Keratinocyte (primary cell): ENCODE measurements at regions not wholly inside any gene's neighbourhood (a gene's known extent, or its start where the extent isn't known, plus 50 kb on each side); places are given as distances from the start of the nearest gene placed in this dataset.

Experiments used
- DNase-seq: peaks from one replicate; pipeline ENCODE4 v3.0.0-alpha.2; 2011; ENCODE audit warnings: low read depth, missing footprints, low spot score
- FAIRE-seq: peaks from 2 replicates; lab custom pipeline; 2011; peaks lifted over from hg19 to GRCh38; lab: Jason Lieb, UNC
- H2AFZ ChIP-seq: 2 replicates; pipeline ENCODE4 v1.6.0; 2012; ENCODE audit warnings: low read length, control low read depth, inconsistent platforms; ENCODE audit not compliant: control insufficient read depth
- H3K27ac ChIP-seq: 2 replicates; pipeline ENCODE4 v1.5.1; 2011; ENCODE audit warnings: low read length; ENCODE audit not compliant: control insufficient read depth, insufficient read depth
- H3K27me3 ChIP-seq: 3 replicates; pipeline ENCODE4 v1.6.0; 2011; ENCODE audit warnings: low read length; ENCODE audit not compliant: control insufficient read depth, insufficient read depth; ENCODE audit errors: extremely low read depth
- H3K36me3 ChIP-seq, 2 experiments: 2 replicates in 1 of 2; 3 replicates in 1 of 2; pipeline ENCODE4 v1.5.1; 2011; ENCODE audit warnings: low read length in 2 of 2, mild to moderate bottlenecking in 1 of 2; ENCODE audit not compliant: control insufficient read depth in 2 of 2, insufficient read depth in 2 of 2; ENCODE audit errors: extremely low read depth in 1 of 2
- H3K4me1 ChIP-seq: 3 replicates; pipeline ENCODE4 v1.5.1; 2011; ENCODE audit warnings: low read length; ENCODE audit not compliant: control insufficient read depth, insufficient read depth; ENCODE audit errors: extremely low read depth
- H3K4me2 ChIP-seq: 3 replicates; pipeline ENCODE4 v1.6.0; 2011; ENCODE audit warnings: low read depth, low read length; ENCODE audit not compliant: control insufficient read depth, insufficient read depth; ENCODE audit errors: extremely low read depth
- H3K4me3 ChIP-seq, 3 experiments: fragments of 200-600 bp in 1 of 3; sonication (generic) in 1 of 3; 2 replicates in 2 of 3; 3 replicates in 1 of 3; pipeline ENCODE4 v1.5.1; 2011 to 2016; ENCODE audit warnings: low read length in 3 of 3, mild to moderate bottlenecking in 3 of 3, control low read depth in 2 of 3, inconsistent platforms in 1 of 3, low read depth in 1 of 3, mixed read lengths in 1 of 3, mixed run types in 1 of 3, moderate library complexity in 1 of 3; ENCODE audit not compliant: control insufficient read depth in 2 of 3, insufficient read depth in 2 of 3; ENCODE audit errors: extremely low read depth in 1 of 3
- H3K79me2 ChIP-seq: 2 replicates; pipeline ENCODE4 v1.6.0; 2012; ENCODE audit warnings: low read length; ENCODE audit not compliant: control insufficient read depth, insufficient read depth
- H3K9ac ChIP-seq: 3 replicates; pipeline ENCODE4 v1.6.0; 2011; ENCODE audit warnings: low read length; ENCODE audit not compliant: control insufficient read depth, insufficient read depth; ENCODE audit errors: extremely low read depth
- H3K9me1 ChIP-seq: 3 replicates; pipeline ENCODE4 v1.6.0; 2011; ENCODE audit warnings: low read length; ENCODE audit not compliant: control insufficient read depth, insufficient read depth; ENCODE audit errors: extremely low read depth
- H3K9me3 ChIP-seq: 2 replicates; pipeline ENCODE4 v1.5.1; 2012; ENCODE audit warnings: low read depth, low read length; ENCODE audit not compliant: control insufficient read depth
- H4K20me1 ChIP-seq: 3 replicates; pipeline ENCODE4 v1.6.0; 2011; ENCODE audit warnings: low read length; ENCODE audit not compliant: control insufficient read depth, insufficient read depth; ENCODE audit errors: extremely low read depth
- EZH2 ChIP-seq: IDR thresholded peaks from one replicate; pipeline ENCODE4 v1.6.1; 2012; ENCODE audit warnings: inconsistent platforms, mild to moderate bottlenecking, low read length, moderate library complexity
- dilution Hi-C: fragments of 300-500 bp; cut with MboI; formaldehyde crosslinking; loops from one replicate; pipeline ENCODE4 v1.7.0; 2020; ENCODE audit warnings: low sequenced_read_pairs; ENCODE audit not compliant: extremely low pct_ligation_motif_present
- TF ChIP-seq, protein P1 (sequence below), 3 experiments: IDR thresholded peaks in 1 of 3; conservative IDR thresholded peaks in 1 of 3; optimal IDR thresholded peaks in 1 of 3; 2 replicates in 2 of 3; 3 replicates in 1 of 3; pipeline versions ENCODE3 to v1.5.1; 2011; ENCODE audit warnings: low read length in 3 of 3, mild to moderate bottlenecking in 3 of 3, moderate library complexity in 2 of 3, control low read depth in 1 of 3, inconsistent platforms in 1 of 3; ENCODE audit not compliant: insufficient read depth in 2 of 3; ENCODE audit errors: extremely low read depth in 1 of 3

GRCh38 chr4:38283724-38284123, 323.5 kb downstream of the PTTG2 start:
- no peaks in the 10 kb centered on the region for H3K79me2 ChIP-seq
- no peak overlapping the region for H3K27ac ChIP-seq
- FAIRE-seq (no peak), DNase-seq (no peak)
- peaks cover 6% of the 10 kb centered on the region for H3K4me1 ChIP-seq
- no peak overlapping the region for H2AFZ ChIP-seq
- H3K4me3 ChIP-seq = no peak overlapping the region
- no peaks in the 10 kb centered on the region for H3K9me1 ChIP-seq
- H4K20me1 ChIP-seq = no peaks in the 10 kb centered on the region
- no peak for TF ChIP-seq EZH2
- TF ChIP-seq, protein P1, sequence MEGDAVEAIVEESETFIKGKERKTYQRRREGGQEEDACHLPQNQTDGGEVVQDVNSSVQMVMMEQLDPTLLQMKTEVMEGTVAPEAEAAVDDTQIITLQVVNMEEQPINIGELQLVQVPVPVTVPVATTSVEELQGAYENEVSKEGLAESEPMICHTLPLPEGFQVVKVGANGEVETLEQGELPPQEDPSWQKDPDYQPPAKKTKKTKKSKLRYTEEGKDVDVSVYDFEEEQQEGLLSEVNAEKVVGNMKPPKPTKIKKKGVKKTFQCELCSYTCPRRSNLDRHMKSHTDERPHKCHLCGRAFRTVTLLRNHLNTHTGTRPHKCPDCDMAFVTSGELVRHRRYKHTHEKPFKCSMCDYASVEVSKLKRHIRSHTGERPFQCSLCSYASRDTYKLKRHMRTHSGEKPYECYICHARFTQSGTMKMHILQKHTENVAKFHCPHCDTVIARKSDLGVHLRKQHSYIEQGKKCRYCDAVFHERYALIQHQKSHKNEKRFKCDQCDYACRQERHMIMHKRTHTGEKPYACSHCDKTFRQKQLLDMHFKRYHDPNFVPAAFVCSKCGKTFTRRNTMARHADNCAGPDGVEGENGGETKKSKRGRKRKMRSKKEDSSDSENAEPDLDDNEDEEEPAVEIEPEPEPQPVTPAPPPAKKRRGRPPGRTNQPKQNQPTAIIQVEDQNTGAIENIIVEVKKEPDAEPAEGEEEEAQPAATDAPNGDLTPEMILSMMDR (optimal IDR thresholded peaks at IDR 0.05 in 1 of 3, IDR thresholded peaks at IDR 0.05 in 1 of 3, conservative IDR thresholded peaks at IDR 0.05 in 1 of 3; ENCODE audit: extremely low read depth in 1 of 3, insufficient read depth in 2 of 3, low read length in 3 of 3) = no peak
- H3K9me3 ChIP-seq = no peaks in the 10 kb centered on the region
- H3K4me2 ChIP-seq = no peak overlapping the region
- dilution Hi-C loops = no loop called here
- no peaks in the 10 kb centered on the region for H3K36me3 ChIP-seq
- no peak overlapping the region for H3K9ac ChIP-seq
- H3K27me3 ChIP-seq = no peaks in the 10 kb centered on the region

DNA sequence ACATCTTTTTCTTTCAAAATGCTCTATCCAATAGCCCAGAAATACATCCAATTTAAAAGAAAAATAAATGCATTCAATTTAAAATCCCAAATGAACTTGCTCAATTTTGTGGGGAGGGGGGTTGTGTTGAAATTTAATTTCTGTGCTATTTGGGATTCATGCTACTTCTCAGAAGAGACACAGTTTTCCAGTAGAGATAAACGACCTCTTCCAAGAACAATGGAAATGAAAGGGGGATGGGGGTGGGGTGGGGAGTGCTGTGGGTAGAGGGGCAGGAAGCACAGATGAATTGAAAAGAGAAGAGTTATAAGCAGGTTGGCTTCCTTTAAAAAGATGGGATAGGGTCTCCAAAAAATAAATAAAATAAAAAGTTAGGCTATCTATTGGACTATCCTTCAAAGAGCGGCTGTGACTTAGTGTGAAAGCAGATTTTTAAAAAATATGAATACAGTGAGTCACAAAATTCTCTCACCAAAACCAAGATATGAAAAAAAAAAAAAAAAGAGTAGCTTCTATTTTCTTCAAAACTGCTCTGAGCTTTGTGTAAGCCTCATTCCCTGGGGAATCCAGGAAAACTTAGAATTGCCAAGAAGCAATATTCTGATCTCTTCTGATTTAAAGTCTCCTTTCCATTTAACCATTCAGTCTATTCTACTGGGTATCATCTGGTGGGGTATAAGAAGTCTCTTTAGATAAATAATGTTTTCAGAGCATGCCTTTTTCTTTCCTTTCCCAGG, 324.3 kb downstream of the PTTG2 start:
- no peak for FAIRE-seq
- dilution Hi-C loops = no loop called here

More for the DNA sequence above, 324.3 kb downstream of the PTTG2 start:
- no peak overlapping the region for H2AFZ ChIP-seq
- H3K9me1 ChIP-seq = no peaks in the 10 kb centered on the region
- no peaks in the 10 kb centered on the region for H3K9me3 ChIP-seq
- H3K27ac ChIP-seq = no peak overlapping the region
- H3K4me3 ChIP-seq = no peak overlapping the region
- TF ChIP-seq, protein P1 (optimal IDR thresholded peaks at IDR 0.05 in 1 of 3, IDR thresholded peaks at IDR 0.05 in 1 of 3, conservative IDR thresholded peaks at IDR 0.05 in 1 of 3; ENCODE audit: extremely low read depth in 1 of 3, insufficient read depth in 2 of 3, low read length in 3 of 3) = no peak
- TF ChIP-seq EZH2 = no peak
- H3K4me2 ChIP-seq = no peak overlapping the region
- no peak for DNase-seq
- H4K20me1 ChIP-seq = no peaks in the 10 kb centered on the region
- no peak overlapping the region for H3K9ac ChIP-seq
- H3K4me1 ChIP-seq = peaks cover 6% of the 10 kb centered on the region
- no peaks in the 10 kb centered on the region for H3K79me2 ChIP-seq
- no peaks in the 10 kb centered on the region for H3K27me3 ChIP-seq
- H3K36me3 ChIP-seq = no peaks in the 10 kb centered on the region
